Activated T-cell treated with anti-CD3 and anti-CD28 coated beads, Interleukin-2, amount 50 U/mL, for 72 hours (primary cell): ENCODE measurements at regions not wholly inside any gene's neighbourhood (a gene's known extent, or its start where the extent isn't known, plus 50 kb on each side); places are given as distances from the start of the nearest gene placed in this dataset.
"Not testable (repeated sequence)": the region's sequence is repeated elsewhere in the genome, so short reads cannot be mapped to it uniquely, and the experiment has no call there.

ENCODE experiments used
- ATAC-seq, 2 donors: fragments of 150-1000 bp; cut with Tn5 transposase; replicated peaks in 1 of 2; 2 replicates each; pipeline ENCODE4 v1.10.0; 2021; ENCODE audit warnings: moderate library complexity in 2 of 2, mild to moderate bottlenecking in 1 of 2
- DNase-seq, 2 donors: peaks; one replicate each; pipeline ENCODE4 v3.0.0; 2021 to 2022; ENCODE audit warnings: mixed read lengths in 1 of 2
- H3K27ac Mint-ChIP-seq: one replicate; pipeline ENCODE4 v1.8.0; 2022; ENCODE audit warnings: mild to moderate bottlenecking, moderate library complexity, mixed read lengths
- H3K27me3 Mint-ChIP-seq: one replicate; pipeline ENCODE4 v1.8.0; 2022; ENCODE audit warnings: low read depth, mixed read lengths
- H3K36me3 Mint-ChIP-seq, 2 donors: one replicate each; pipeline ENCODE4 v1.8.0; 2022; ENCODE audit warnings: mixed read lengths in 2 of 2, mild to moderate bottlenecking in 1 of 2; ENCODE audit not compliant: insufficient read depth in 2 of 2
- H3K4me1 Mint-ChIP-seq: one replicate; pipeline ENCODE4 v1.8.0; 2022; ENCODE audit warnings: low read depth, mixed read lengths
- H3K4me3 Mint-ChIP-seq, 2 donors: one replicate each; pipeline ENCODE4 v1.8.0; 2022; ENCODE audit warnings: mild to moderate bottlenecking in 2 of 2, mixed read lengths in 2 of 2, moderate library complexity in 2 of 2
- H3K9me3 Mint-ChIP-seq, 2 donors: one replicate each; pipeline ENCODE4 v1.8.0; 2022; ENCODE audit warnings: mixed read lengths in 2 of 2

DNA sequence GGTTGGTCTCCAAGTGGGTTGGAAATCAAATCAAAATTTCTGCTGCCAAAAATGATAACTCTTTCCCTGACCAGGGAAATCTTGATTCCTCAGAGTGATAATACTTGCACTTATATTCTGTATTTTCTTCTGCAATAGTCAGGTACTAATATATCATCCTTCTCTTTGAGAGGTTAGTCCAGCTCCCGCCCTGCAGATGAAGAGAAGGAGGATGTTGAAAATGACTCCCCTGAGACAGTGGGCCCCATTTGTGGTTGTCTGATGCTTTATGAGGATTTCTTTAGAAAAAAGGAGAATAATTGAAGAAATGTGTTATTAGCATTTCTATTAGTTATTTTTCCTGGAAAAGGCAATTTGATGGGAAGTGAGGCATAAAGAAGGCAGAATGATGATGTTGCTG, 213.0 kb downstream of the SEC23IP start:
- no peak for ATAC-seq
- H3K27me3 Mint-ChIP-seq, result peaks cover 22% of the 10 kb centered on the region
- H3K4me1 Mint-ChIP-seq, result no peaks in the 10 kb centered on the region
- H3K27ac Mint-ChIP-seq, result no peak overlapping the region
- H3K36me3 Mint-ChIP-seq, result no peaks in the 10 kb centered on the region
- DNase-seq, result no peak
- H3K4me3 Mint-ChIP-seq, result no peak overlapping the region
- no peaks in the 10 kb centered on the region for H3K9me3 Mint-ChIP-seq

DNA sequence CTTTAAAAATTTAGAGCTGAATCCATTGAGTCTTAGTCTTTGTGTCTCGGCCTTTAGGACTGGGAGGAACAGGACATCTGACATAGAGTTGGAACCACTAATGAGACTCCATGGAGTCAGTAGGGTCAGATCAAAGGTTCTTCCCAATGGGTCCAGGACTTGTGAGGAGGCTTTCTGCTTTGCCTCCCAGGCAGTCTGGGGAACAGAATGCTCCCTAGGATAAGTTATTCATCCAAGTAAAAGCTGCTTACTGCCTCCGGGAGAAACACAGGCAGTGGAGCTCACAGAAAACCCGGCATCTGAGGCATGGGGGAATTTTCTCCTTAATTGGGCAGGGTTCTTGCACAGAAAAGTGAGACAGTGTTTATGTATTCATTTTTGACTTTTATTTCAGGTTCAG, 216.4 kb downstream of the SEC23IP start:
- DNase-seq (no peak), ATAC-seq (no peak)
- Mint-ChIP-seq H3K4me3 (no peak overlapping the region), H3K9me3 (no peaks in the 10 kb centered on the region), H3K4me1 (no peaks in the 10 kb centered on the region), H3K36me3 (no peaks in the 10 kb centered on the region), H3K27ac (no peak overlapping the region), H3K27me3 (peaks cover 11% of the 10 kb centered on the region)

DNA sequence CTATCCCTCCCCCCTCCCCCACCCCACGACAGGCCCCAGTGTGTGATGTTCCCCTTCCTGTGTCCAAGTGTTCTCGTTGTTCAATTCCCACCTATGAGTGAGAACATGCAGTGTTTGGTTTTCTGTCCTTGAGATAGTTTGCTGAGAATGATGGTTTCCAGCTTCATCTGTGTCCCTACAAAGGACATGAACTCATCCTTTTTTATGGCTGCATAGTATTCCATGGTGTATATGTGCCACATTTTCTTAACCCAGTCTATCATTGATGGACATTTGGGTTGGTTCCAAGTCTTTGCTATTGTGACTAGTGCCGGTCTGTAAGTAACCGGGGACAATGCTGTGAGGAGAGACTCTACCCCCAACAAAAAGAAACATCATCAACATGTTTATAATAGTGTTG, 217.2 kb downstream of the SEC23IP start:
- ATAC-seq, DNase-seq, H3K4me3 Mint-ChIP-seq, H3K36me3 Mint-ChIP-seq, H3K9me3 Mint-ChIP-seq, H3K4me1 Mint-ChIP-seq, H3K27ac Mint-ChIP-seq: not testable (repeated sequence)
- peaks cover 12% of the 10 kb centered on the region for H3K27me3 Mint-ChIP-seq

DNA sequence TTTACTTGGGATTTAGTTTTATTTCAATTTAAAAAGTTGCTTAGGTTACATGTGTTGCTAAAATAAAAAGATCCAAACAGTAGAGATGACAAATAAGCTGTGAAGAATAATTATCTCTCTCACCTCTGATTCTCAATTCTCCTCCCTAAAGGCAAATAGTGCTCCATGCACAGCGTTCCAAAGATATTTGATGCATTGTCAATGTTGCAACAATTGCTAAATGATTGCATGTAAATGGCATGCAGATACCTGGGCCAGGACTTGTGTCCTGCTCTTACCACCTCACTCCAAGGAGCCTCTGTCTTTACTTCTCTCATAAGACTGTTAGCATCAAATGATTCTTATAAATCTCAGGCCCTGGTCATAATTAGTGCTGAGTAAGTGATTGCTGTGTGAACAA, 217.7 kb downstream of the SEC23IP start:
- Mint-ChIP-seq H3K36me3 (no peaks in the 10 kb centered on the region), H3K9me3 (no peaks in the 10 kb centered on the region), H3K4me3 (no peak overlapping the region), H3K27me3 (peaks cover 15% of the 10 kb centered on the region), H3K4me1 (no peaks in the 10 kb centered on the region), H3K27ac (no peak overlapping the region)
- ATAC-seq, result no peak
- no peak for DNase-seq

DNA sequence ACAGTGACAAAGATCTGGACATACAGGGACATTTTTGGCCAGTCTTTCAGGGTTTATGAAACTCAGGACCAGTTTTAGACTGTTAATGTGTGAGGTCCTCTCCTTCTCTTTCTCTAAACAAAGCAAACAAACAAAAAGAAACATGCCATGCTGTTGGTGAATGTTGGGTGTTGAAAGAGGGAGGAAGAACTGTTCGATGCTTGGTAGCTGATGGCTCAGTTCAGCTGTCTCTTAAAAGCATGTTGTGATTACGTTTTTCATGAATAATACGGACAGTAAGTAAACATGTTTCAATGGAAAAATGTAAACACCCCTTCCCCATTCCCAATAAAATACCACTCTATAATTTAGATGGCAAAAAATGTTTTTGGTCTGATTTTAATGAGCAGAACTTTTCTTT, 219.1 kb downstream of the SEC23IP start:
- no peak overlapping the region for H3K27ac Mint-ChIP-seq
- H3K4me3 Mint-ChIP-seq, result no peak overlapping the region
- no peak for DNase-seq
- H3K9me3 Mint-ChIP-seq, result no peaks in the 10 kb centered on the region
- ATAC-seq, result no peak
- H3K36me3 Mint-ChIP-seq, result no peaks in the 10 kb centered on the region
- H3K27me3 Mint-ChIP-seq, result peaks cover 15% of the 10 kb centered on the region
- H3K4me1 Mint-ChIP-seq, result no peaks in the 10 kb centered on the region

DNA sequence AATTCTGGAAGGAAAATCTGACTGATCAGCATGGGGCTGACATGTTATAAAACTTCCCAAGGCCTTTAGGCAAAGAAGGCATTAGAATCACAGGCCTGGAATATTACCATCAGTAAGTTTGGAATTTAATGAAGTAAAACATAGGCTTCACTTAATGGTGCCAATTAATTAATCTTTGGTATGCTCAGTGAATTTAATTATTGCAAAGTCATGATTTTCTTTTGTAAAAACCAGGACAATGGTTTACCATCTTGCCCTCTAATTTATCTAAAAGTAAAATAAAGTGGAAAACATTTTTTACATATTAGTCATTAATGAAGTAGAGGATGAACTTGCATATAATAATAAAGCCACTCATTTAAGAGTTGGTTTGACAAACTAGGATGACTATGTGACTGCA, 220.3 kb downstream of the SEC23IP start:
- H3K36me3 Mint-ChIP-seq, result no peaks in the 10 kb centered on the region
- no peaks in the 10 kb centered on the region for H3K4me1 Mint-ChIP-seq
- ATAC-seq, result no peak
- H3K4me3 Mint-ChIP-seq, result no peak overlapping the region
- no peak overlapping the region for H3K27ac Mint-ChIP-seq
- no peaks in the 10 kb centered on the region for H3K9me3 Mint-ChIP-seq
- H3K27me3 Mint-ChIP-seq, result peaks cover 15% of the 10 kb centered on the region
- no peak for DNase-seq

DNA sequence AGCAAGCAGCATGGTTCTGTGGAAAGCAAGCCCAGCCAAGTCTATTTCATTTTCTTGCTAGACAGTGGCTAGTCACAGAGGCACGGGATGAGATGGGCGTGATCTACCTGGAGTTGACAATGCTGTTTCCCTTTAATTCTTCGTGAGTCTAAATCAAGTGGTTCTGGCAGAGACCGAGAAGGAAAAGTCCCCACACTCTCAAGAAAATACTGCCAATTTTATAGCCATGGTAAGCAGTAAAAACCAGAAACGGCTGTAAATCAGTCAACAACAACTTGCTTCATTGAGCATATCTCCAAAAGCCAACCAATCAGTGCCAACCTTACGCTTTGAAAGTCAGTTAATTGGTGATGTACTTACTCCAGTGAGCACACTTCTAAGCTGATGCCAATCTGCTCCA, 223.4 kb downstream of the SEC23IP start:
- no peak overlapping the region for H3K4me3 Mint-ChIP-seq
- no peak for DNase-seq
- H3K27ac Mint-ChIP-seq, result no peak overlapping the region
- H3K36me3 Mint-ChIP-seq, result no peaks in the 10 kb centered on the region
- ATAC-seq, result no peak
- H3K27me3 Mint-ChIP-seq, result peaks cover 15% of the 10 kb centered on the region
- H3K4me1 Mint-ChIP-seq, result no peaks in the 10 kb centered on the region
- H3K9me3 Mint-ChIP-seq, result peaks cover 3 to 4% of the 10 kb centered on the region in 2 donors

DNA sequence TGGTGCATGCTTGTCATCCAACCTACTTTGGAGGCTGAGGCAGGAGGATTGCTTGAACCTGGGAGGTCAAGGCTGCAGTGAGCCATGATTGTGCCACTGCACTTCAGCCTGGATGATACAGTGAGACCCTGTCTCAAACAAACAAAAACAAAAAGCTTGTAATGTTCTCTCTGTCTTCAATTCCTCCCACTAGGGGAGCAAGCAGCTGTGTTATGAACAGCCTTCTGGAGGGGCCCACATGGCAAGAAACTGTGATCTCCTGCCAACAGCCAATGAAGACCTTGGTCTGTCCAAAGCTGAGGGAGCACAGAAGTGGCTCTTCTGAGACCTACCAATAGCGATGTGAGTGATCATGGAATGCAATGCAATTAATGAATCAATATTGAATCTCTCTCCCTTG, 229.2 kb downstream of the SEC23IP start:
- H3K4me3 Mint-ChIP-seq, result no peak overlapping the region
- H3K27ac Mint-ChIP-seq, result no peak overlapping the region
- no peaks in the 10 kb centered on the region for H3K4me1 Mint-ChIP-seq
- H3K27me3 Mint-ChIP-seq, result peaks cover under 1% of the 10 kb centered on the region
- no peaks in the 10 kb centered on the region for H3K36me3 Mint-ChIP-seq
- DNase-seq (no peak), ATAC-seq (no peak)
- H3K9me3 Mint-ChIP-seq, result peaks cover 3 to 4% of the 10 kb centered on the region in 2 donors

DNA sequence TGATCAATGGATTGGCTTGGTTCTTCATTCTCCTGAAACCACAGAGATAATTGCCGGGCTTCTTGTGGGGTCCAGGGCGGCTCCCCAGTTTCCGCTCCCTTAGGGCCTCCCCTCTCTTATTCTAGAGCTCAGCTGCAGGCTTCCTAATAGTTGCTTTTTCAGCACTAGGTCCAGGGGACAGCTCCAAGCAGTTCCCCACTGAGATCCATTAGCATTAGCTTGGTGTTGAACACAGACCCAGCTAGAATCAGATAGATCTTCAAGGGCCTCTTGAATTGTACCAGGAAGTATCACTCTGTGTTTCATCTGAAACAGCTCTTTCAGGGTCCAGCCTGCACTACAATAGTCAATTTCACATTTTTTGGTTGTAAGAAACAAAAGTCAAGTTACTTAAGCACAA, 238.7 kb downstream of the SEC23IP start:
- no peak overlapping the region for H3K27ac Mint-ChIP-seq
- ATAC-seq (no peak), DNase-seq (no peak)
- no peaks in the 10 kb centered on the region for H3K4me1 Mint-ChIP-seq
- H3K27me3 Mint-ChIP-seq, result peaks cover 8% of the 10 kb centered on the region
- no peaks in the 10 kb centered on the region for H3K36me3 Mint-ChIP-seq
- no peak overlapping the region for H3K4me3 Mint-ChIP-seq
- peaks cover 2% of the 10 kb centered on the region in 2 donors for H3K9me3 Mint-ChIP-seq

DNA sequence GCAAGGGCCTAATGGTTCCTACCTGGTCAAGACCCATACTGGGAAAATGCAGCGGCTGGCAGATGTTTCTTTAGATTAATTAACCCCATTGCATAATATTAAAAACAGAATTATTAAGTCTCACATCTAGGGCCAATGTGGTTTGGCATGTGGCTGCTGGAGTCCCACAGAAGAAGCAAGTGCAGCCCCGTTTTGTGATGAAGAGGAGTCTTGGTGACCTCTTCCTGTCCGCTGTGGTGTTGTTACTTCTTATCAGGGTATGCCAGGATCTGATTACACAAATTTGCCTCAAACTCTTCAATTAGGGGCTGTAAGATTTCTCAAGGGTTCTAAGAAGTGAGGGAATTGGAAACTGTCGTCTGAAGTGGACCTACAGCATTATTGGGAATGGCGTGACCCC, 240.3 kb downstream of the SEC23IP start:
- H3K4me3 Mint-ChIP-seq, result no peak overlapping the region
- H3K27ac Mint-ChIP-seq, result no peak overlapping the region
- ATAC-seq (no peak), DNase-seq (no peak)
- H3K27me3 Mint-ChIP-seq, result no peaks in the 10 kb centered on the region
- H3K9me3 Mint-ChIP-seq, result peaks cover 2% of the 10 kb centered on the region in 2 donors
- no peaks in the 10 kb centered on the region for H3K36me3 Mint-ChIP-seq
- no peaks in the 10 kb centered on the region for H3K4me1 Mint-ChIP-seq

DNA sequence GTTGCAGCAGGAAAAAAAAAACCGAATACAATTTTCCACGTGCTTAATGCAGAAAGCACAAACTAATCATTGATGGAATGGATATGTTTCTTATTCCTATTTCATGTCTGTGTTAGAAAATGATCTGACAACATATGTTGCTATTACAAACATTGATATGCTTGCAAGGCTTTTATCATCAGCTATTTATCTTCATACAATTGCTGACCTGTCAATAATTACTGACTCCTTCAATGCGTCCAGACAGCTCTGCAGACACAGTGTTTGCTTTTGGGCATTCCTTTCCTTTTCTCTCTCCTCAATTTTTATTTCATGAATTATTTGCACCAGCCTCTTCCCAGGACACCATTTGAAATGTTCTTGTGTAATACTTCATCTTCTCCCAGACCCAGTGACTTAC, 246.2 kb downstream of the SEC23IP start:
- no peak for ATAC-seq
- Mint-ChIP-seq H3K4me3 (no peak overlapping the region), H3K27me3 (no peaks in the 10 kb centered on the region), H3K4me1 (no peaks in the 10 kb centered on the region), H3K9me3 (no peaks in the 10 kb centered on the region), H3K27ac (no peak overlapping the region), H3K36me3 (no peaks in the 10 kb centered on the region)
- DNase-seq, result no peak

DNA sequence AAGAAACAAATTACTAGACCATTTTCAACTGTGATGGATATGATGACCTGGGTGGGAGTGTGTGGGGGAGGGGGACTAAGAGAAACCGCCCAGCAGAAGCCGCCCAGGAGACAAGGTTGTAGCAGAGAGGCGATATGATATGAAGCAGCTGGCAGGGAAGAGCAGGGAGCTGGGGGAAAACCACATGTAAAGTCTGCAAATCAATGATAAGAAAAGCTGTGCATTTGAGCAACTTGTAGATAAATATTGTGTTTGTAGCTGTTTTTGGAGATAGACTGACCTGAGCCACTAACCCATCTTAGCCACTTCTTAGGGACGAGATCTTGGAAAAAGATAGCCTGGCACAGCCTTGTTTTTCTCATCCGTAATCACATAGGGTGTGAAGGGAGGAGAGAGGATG, 252.6 kb downstream of the SEC23IP start:
- DNase-seq (no peak), ATAC-seq (no peak)
- H3K9me3 Mint-ChIP-seq, result no peaks in the 10 kb centered on the region
- no peaks in the 10 kb centered on the region for H3K36me3 Mint-ChIP-seq
- H3K27ac Mint-ChIP-seq, result no peak overlapping the region
- no peaks in the 10 kb centered on the region for H3K27me3 Mint-ChIP-seq
- H3K4me1 Mint-ChIP-seq, result no peaks in the 10 kb centered on the region
- no peak overlapping the region for H3K4me3 Mint-ChIP-seq

DNA sequence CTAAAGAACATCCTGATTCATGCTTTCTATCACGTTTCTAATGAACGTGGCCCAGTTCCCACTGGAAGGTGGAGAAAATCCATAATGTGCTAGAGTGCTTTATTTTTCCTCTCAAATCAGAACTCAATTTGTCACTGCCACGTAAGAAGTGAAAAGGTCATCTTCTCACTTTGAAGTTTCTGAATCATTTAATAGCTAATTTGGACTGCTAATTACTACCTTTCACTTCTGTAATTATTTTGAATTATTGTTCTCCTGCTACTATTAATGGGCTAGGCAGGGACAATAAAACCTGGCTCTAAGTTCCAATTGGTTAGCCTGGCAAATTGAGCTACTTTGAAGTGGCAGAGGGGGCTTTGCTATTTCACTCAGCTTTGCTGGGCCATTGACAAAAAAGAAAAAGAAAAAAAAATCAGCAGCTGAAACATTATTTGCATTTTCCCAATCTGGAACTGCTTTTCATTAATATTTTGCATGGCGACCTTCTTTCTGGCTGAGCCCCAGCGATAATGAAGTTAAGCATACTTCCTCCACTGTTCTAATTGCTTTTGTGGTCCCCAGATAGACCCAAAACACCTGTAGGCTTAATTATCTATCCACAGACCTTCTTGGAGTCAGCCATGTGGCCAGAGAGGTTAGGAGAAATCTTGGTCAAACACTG, 264.2 kb downstream of the SEC23IP start:
- Mint-ChIP-seq H3K9me3 (peaks cover 0 to 6% of the 10 kb centered on the region in 2 donors), H3K4me1 (no peaks in the 10 kb centered on the region), H3K4me3 (no peak overlapping the region), H3K36me3 (peaks cover 0 to 3% of the 10 kb centered on the region in 2 donors), H3K27ac (no peak overlapping the region), H3K27me3 (no peaks in the 10 kb centered on the region)
- no peak for ATAC-seq
- DNase-seq, result no peak

DNA sequence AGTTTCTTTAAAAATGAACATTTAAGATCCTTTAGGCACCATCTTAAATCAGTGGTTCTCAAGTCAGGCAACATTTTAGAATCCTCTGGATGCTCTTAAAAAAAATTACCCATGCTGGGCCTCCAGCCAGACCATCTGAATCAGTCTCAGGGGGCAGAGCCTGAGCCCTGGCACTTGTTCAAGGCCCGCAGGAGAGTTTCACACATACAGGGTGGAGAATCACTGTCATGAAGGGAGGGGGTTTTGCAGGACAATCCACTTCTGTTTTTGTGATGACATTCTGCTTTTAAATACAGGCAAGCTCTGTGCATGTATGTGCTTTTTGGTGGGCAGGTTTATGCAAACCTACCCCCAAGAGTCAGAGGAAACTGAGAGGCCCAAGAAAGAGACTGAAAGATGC, 268.6 kb downstream of the SEC23IP start:
- Mint-ChIP-seq H3K9me3 (peaks cover 0 to 4% of the 10 kb centered on the region in 2 donors), H3K4me3 (no peak overlapping the region)

More for the DNA sequence above, 268.6 kb downstream of the SEC23IP start:
- H3K4me1 Mint-ChIP-seq, result no peaks in the 10 kb centered on the region
- H3K27ac Mint-ChIP-seq, result no peak overlapping the region
- ATAC-seq, result no peak
- no peak for DNase-seq
- H3K36me3 Mint-ChIP-seq, result no peaks in the 10 kb centered on the region
- no peaks in the 10 kb centered on the region for H3K27me3 Mint-ChIP-seq
